Thymus (tissue), 11 donors: ENCODE measurements at regions not wholly inside any gene's neighbourhood (a gene's known extent, or its start where the extent isn't known, plus 50 kb on each side); places are given as distances from the start of the nearest gene placed in this dataset.

Experiments used
- DNase-seq, 9 donors: peaks; one replicate each; pipeline ENCODE4 v3.0.0-alpha.2; 2013; ENCODE audit warnings: low spot score in 9 of 9, low read depth in 6 of 9, missing footprints in 1 of 9
- H3K27ac ChIP-seq, 2 donors: one replicate each; pipeline ENCODE4 v1.5.1; 2013; ENCODE audit warnings: control low read depth in 1 of 2, low read depth in 1 of 2, low read length in 1 of 2, mild to moderate bottlenecking in 1 of 2, moderate library complexity in 1 of 2
- H3K27me3 ChIP-seq, 2 donors: one replicate each; pipeline ENCODE4 v1.5.1; 2013; ENCODE audit warnings: low read length in 1 of 2; ENCODE audit not compliant: control insufficient read depth in 2 of 2, insufficient read depth in 1 of 2
- H3K36me3 ChIP-seq, 2 donors: one replicate each; pipeline ENCODE4 v1.5.1; 2013; ENCODE audit warnings: low read length in 1 of 2, mild to moderate bottlenecking in 1 of 2, moderate library complexity in 1 of 2; ENCODE audit not compliant: control insufficient read depth in 2 of 2, insufficient read depth in 2 of 2
- H3K4me1 ChIP-seq, 2 donors: one replicate each; pipeline ENCODE4 v1.5.1; 2013; ENCODE audit warnings: low read length in 2 of 2; ENCODE audit not compliant: control insufficient read depth in 2 of 2, insufficient read depth in 2 of 2
- H3K4me3 ChIP-seq, 2 donors: one replicate each; pipeline ENCODE4 v1.5.1; 2013; ENCODE audit warnings: low read length in 2 of 2, control low read depth in 1 of 2, mild to moderate bottlenecking in 1 of 2
- H3K9me3 ChIP-seq, 2 donors: one replicate each; pipeline ENCODE4 v1.5.1; 2013; ENCODE audit warnings: low read length in 1 of 2, mild to moderate bottlenecking in 1 of 2; ENCODE audit not compliant: control insufficient read depth in 2 of 2, insufficient read depth in 1 of 2
- WGBS: extraction: QIAGEN DNeasy Blood & Tissue Kit; methylation state at CpG from one replicate; pipeline ENCODE4 v1.1.7; 2013; 5-methylcytosine and 5-hydroxymethylcytosine counted together
- donor health status: healthy.

DNA sequence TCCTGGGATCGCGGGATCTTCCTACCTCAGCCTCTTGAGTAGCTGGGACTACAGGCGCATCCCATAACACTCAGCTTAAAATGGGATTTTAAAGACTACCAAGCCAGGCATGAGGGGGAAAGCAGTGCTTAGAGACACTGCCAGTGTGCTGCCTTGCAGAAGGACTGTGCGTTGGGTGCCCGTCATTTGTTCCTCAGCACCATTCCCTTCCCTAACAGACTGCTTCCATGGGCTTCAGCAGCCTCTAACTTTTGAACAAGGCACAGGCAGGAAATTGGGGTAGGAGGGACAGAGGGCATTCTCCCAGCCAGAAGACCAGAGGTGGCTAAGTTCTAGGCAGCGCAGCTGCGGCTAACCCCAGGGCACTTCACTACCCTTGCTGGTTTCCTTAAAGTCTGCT lies 73.9 kb upstream of the USP24 start:
- no peak overlapping the region for H3K27ac ChIP-seq
- H3K27me3 ChIP-seq = no peaks in the 10 kb centered on the region
- 99% methylated on average over 7 of the region's 7 CpGs for whole genome bisulfite sequencing
- no peaks in the 10 kb centered on the region for H3K36me3 ChIP-seq
- DNase-seq = no peak
- H3K4me1 ChIP-seq = peaks cover 18 to 40% of the 10 kb centered on the region in 2 donors
- H3K9me3 ChIP-seq = peaks cover 0 to 4% of the 10 kb centered on the region in 2 donors
- peak overlapping the region; percentile 23 to 36 for H3K4me3 ChIP-seq

DNA sequence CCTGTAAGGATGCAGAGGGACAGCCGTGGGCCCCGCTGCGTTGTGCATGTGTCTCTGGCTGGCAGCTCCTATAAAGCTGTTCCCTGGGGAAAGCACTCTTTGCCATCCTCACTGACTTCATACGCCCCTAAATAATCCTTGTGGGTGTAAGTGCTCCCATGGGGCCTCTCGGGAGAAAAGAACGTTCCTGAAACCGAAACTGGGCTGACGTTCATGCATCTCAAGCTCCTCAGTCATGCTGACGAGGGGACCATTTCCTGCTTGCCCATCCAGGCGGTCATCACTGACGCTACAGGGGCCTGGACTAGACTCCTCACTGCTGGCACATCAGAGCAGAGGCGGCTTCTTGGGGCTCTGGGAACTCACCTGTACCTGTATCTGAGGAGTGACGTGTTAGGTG lies 73.1 kb upstream of the USP24 start:
- DNase-seq = no peak
- Histone ChIP-seq H3K27me3 (no peaks in the 10 kb centered on the region), H3K4me1 (peaks cover 18 to 40% of the 10 kb centered on the region in 2 donors), H3K4me3 (peak overlapping the region; percentile 23 to 36), H3K36me3 (no peaks in the 10 kb centered on the region), H3K9me3 (peaks cover 0 to 4% of the 10 kb centered on the region in 2 donors), H3K27ac (peak overlapping the region in 1 of 2 donors; percentile 58)
- 94% methylated on average over 13 of the region's 13 CpGs for WGBS

DNA sequence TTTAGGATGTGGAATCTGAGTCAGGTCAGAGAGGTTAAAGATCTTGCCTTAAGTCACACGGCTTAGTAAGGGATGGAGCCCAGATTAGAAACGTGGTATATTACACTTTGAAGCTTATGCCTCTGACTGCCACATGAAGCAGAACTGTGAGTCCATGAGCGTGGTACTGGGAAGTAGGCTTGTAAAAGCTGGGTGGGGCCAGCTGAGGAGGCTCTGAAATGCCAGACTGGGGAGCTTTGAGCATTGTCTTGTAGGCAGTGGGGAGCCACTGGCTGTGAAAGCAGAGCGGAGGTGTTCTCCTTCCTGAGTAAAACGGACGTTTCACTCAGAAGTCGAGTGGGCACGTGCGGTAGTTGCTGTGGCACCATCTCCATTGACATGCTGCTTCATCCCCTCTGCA lies 72.6 kb upstream of the USP24 start:
- Histone ChIP-seq H3K9me3 (peaks cover 0 to 4% of the 10 kb centered on the region in 2 donors), H3K36me3 (no peaks in the 10 kb centered on the region), H3K27me3 (no peaks in the 10 kb centered on the region), H3K4me1 (peaks cover 18 to 40% of the 10 kb centered on the region in 2 donors), H3K4me3 (peak overlapping the region; percentile 23 to 36), H3K27ac (peak overlapping the region in 1 of 2 donors; percentile 58)
- no peak for DNase-seq
- 88% methylated on average over 9 of the region's 9 CpGs for WGBS

DNA sequence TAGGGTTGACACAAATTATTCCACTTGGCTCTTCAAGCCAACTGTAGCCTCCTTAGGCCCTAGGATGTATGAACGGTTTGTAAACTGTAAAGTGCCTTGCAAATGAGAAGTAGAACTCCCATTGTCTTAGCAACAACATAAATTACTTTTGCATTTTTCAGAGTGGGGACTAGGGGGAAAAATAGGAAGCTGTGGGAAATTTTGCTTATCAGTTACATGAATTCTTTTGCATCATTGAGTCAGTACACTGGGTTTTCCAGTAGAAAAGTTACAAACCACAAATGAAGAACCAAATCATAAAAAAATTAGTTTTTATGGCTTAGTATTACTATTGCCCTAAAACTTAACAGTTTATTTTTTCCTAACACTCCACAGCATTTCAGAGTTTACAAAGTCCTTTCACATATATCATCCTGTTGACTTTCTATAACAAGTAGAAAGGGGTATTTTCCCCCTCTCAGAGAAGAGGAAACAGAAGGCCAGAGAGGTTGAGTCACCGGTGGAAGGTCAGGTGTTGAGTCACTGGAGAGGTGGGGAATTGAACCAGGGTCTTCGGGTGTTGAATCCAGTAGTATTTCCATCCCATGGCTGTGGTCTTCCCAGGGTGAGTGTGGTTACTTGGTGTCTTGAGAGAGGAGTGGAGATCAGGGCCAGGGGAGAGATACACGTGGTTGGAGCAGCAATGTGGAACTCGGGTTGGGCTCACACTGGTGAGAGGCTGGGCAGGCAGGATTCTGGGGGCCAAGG lies 71.9 kb upstream of the USP24 start:
- DNase-seq = no peak
- no peaks in the 10 kb centered on the region for H3K36me3 ChIP-seq
- peak overlapping the region in 1 of 2 donors; percentile 12 for H3K27ac ChIP-seq
- peaks cover 18 to 36% of the 10 kb centered on the region in 2 donors for H3K4me1 ChIP-seq
- peaks cover 0 to 4% of the 10 kb centered on the region in 2 donors for H3K9me3 ChIP-seq
- WGBS = 74% methylated on average over 5 of the region's 5 CpGs
- H3K4me3 ChIP-seq = no peak overlapping the region
- no peaks in the 10 kb centered on the region for H3K27me3 ChIP-seq

DNA sequence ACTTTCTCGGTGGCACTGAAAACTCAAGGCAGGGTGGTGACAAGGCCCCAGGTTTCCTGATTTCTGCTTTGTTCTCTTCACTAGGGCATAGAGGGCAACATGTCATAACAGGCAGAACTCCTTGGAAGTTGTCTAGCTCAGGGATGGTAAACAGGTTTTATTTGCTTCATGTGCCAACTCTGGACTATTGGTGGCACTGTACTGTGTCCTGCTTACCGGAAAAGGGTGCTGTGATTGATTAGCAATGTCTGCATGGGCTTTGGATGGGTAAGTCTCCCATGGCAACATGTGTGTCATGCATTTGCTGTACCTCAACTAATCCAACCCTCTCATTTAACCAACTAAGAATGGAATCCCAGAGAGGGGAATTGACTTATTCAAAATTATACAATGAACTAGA lies 70.7 kb upstream of the USP24 start:
- no peaks in the 10 kb centered on the region for H3K27me3 ChIP-seq
- peak overlapping the region in 1 of 2 donors; percentile 8 for H3K27ac ChIP-seq
- H3K36me3 ChIP-seq = no peaks in the 10 kb centered on the region
- no peak overlapping the region for H3K4me3 ChIP-seq
- WGBS = 87% methylated on average over 2 of the region's 2 CpGs
- peaks cover 18 to 36% of the 10 kb centered on the region in 2 donors for H3K4me1 ChIP-seq
- H3K9me3 ChIP-seq = peaks cover 0 to 4% of the 10 kb centered on the region in 2 donors
- peak in 1 of 9 donors; percentile 55 for DNase-seq

DNA sequence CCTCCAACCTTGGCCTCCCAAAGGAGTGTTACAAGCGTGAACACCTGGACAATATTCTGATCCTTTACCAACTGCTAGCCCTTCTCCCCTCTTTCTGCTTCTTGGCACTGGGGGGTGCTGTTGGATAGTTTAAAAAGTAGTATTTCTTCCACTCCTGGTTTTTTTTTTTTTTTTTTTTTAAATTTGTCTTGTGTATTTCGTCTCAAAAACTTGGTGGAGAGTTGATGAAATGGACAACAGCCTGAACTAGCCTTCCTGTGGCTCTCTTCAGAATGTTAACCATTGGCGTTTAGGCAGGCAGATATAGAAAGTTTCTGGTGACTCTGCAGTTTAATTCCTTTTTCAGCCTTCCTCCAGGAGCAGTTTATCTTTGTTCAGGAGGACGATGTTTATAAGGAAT lies 69.7 kb upstream of the USP24 start:
- DNase-seq = peak in 7 of 9 donors; percentile 48 to 82 (median 65)
- Histone ChIP-seq H3K4me1 (peaks cover 21 to 36% of the 10 kb centered on the region in 2 donors), H3K4me3 (no peak overlapping the region), H3K9me3 (peaks cover 0 to 3% of the 10 kb centered on the region in 2 donors), H3K36me3 (no peaks in the 10 kb centered on the region), H3K27ac (peak overlapping the region in 1 of 2 donors; percentile 34), H3K27me3 (no peaks in the 10 kb centered on the region)
- 58% methylated on average over 4 of the region's 4 CpGs for WGBS

DNA sequence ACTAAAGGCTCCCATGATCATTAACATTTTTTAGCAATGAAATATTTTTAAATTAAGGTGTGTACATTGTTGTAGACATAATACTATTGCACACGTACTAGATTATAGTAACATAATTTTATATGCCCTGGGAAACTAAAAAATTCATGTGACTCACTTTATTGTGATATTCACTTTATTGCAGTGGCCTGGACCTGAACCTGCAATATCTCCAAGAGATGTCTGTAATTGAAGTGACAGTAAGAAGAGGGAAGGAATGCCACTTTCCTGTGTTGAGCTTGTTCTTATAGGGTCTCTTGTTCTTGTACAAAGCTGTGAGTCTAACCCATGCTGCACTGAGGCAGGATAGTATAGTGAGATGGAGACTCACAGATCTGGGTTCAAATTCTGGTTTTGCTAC lies 66.9 kb upstream of the USP24 start:
- Histone ChIP-seq H3K27ac (no peak overlapping the region), H3K9me3 (no peaks in the 10 kb centered on the region), H3K27me3 (no peaks in the 10 kb centered on the region), H3K4me3 (no peak overlapping the region), H3K4me1 (peaks cover 17 to 25% of the 10 kb centered on the region in 2 donors), H3K36me3 (no peaks in the 10 kb centered on the region)
- DNase-seq = no peak
- 97% methylated on average over 1 of the region's 1 CpG for WGBS

DNA sequence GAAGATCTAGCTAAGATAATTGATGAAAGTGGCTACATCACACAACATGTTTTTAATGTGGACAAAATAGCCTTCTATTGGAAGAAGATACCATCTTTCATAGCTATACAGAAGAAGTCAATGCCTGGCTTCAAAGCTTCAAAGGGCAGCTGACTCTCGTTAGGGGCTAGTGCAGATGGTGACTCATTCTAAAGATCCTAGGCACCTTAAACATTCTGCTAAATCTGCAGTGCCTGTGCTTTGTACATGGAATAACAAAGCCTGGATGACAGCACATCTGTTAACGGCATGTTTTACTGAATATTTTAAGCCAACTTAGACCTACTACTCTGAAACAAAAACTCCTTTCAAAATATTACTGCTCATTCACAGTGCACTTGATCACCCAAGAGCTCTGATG lies 65.6 kb upstream of the USP24 start:
- no peak overlapping the region for H3K27ac ChIP-seq
- H3K27me3 ChIP-seq = no peaks in the 10 kb centered on the region
- 60% methylated on average over 2 of the region's 2 CpGs for WGBS
- no peak for DNase-seq
- H3K9me3 ChIP-seq = no peaks in the 10 kb centered on the region
- H3K36me3 ChIP-seq = no peaks in the 10 kb centered on the region
- peaks cover 10 to 18% of the 10 kb centered on the region in 2 donors for H3K4me1 ChIP-seq
- no peak overlapping the region for H3K4me3 ChIP-seq

DNA sequence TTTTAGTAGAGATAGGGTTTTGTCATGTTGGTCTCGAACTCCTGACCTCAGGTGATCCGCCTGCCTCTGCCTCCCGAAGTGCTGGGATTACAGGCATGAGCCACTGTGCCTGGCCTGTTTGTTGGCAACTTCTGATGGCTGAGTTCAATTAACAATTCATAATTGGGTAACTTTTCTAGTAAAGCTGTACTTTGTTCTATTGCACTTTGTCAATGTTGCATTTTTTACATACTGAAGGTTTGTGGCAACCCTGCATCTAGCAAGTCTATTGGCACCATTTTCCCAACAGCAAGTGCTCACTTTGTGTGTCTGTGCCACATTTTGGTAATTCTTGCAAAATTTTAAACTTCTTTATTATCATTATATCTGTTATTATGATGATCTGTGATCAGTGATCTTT lies 64.5 kb upstream of the USP24 start:
- DNase-seq = no peak
- no peaks in the 10 kb centered on the region for H3K27me3 ChIP-seq
- H3K4me1 ChIP-seq = peaks cover 4 to 9% of the 10 kb centered on the region in 2 donors
- no peak overlapping the region for H3K27ac ChIP-seq
- H3K4me3 ChIP-seq = no peak overlapping the region
- no peaks in the 10 kb centered on the region for H3K9me3 ChIP-seq
- 100% methylated on average over 3 of the region's 3 CpGs for WGBS
- H3K36me3 ChIP-seq = no peaks in the 10 kb centered on the region
